Chondrocyte (in vitro differentiated cells): ENCODE measurements at regions not wholly inside any gene's neighbourhood (a gene's known extent, or its start where the extent isn't known, plus 50 kb on each side); places are given as distances from the start of the nearest gene placed in this dataset.
"Not testable (repeated sequence)": the region's sequence is repeated elsewhere in the genome, so short reads cannot be mapped to it uniquely, and the experiment has no call there.

ENCODE experiments used
- DNase-seq: peaks from one replicate; pipeline ENCODE4 v3.0.0; 2021; ENCODE audit warnings: mixed read lengths, low spot score
- H3K27ac Mint-ChIP-seq: one replicate; pipeline ENCODE4 v1.8.0; 2021; ENCODE audit warnings: mild to moderate bottlenecking, moderate library complexity, mixed read lengths; ENCODE audit not compliant: unreplicated experiment
- H3K27me3 Mint-ChIP-seq: 2 replicates; pipeline ENCODE4 v1.8.0; 2021; ENCODE audit warnings: low read depth, mixed read lengths
- H3K36me3 Mint-ChIP-seq: 2 replicates; pipeline ENCODE4 v1.8.0; 2021; ENCODE audit warnings: low read depth, mixed read lengths
- H3K4me1 Mint-ChIP-seq: 2 replicates; pipeline ENCODE4 v1.8.0; 2021; ENCODE audit warnings: low read depth, mild to moderate bottlenecking, mixed read lengths
- H3K4me3 Mint-ChIP-seq: one replicate; pipeline ENCODE4 v1.8.0; 2021; ENCODE audit warnings: mild to moderate bottlenecking, moderate library complexity, mixed read lengths; ENCODE audit not compliant: unreplicated experiment
- H3K9me3 Mint-ChIP-seq: 2 replicates; pipeline ENCODE4 v1.8.0; 2021; ENCODE audit warnings: low read depth, mixed read lengths
- CTCF ChIP-seq: fragments of 200-600 bp; sonication (generic); IDR thresholded peaks from 2 replicates; pipeline ENCODE4 v1.5.0; 2021; ENCODE audit warnings: antibody characterized with exemption, mild to moderate bottlenecking, moderate library complexity

GRCh38 chr21:32966120-32966519 lies 59.6 kb upstream of the OLIG2 start:
- no peaks in the 10 kb centered on the region for H3K4me1 Mint-ChIP-seq
- TF ChIP-seq CTCF: no peak
- DNase-seq: no peak
- no peaks in the 10 kb centered on the region for H3K9me3 Mint-ChIP-seq
- H3K27me3 Mint-ChIP-seq: peaks cover 20% of the 10 kb centered on the region
- no peak overlapping the region for H3K4me3 Mint-ChIP-seq
- H3K36me3 Mint-ChIP-seq: no peaks in the 10 kb centered on the region
- H3K27ac Mint-ChIP-seq: no peak overlapping the region

GRCh38 chr21:32968103-32968502 lies 57.6 kb upstream of the OLIG2 start:
- not testable (repeated sequence) for DNase-seq, H3K9me3 Mint-ChIP-seq, H3K36me3 Mint-ChIP-seq, H3K4me1 Mint-ChIP-seq, H3K27ac Mint-ChIP-seq, H3K4me3 Mint-ChIP-seq
- peaks cover 14% of the 10 kb centered on the region for H3K27me3 Mint-ChIP-seq

- TF ChIP-seq CTCF: no peak
- H3K4me3 Mint-ChIP-seq: no peak overlapping the region
- no peaks in the 10 kb centered on the region for H3K9me3 Mint-ChIP-seq
- no peak for DNase-seq
- H3K27ac Mint-ChIP-seq: no peak overlapping the region
- peaks cover 2% of the 10 kb centered on the region for H3K36me3 Mint-ChIP-seq
- peaks cover 42% of the 10 kb centered on the region for H3K27me3 Mint-ChIP-seq
- no peaks in the 10 kb centered on the region for H3K4me1 Mint-ChIP-seq
Measured at GRCh38 chr21:32974653-32975052, 51.1 kb upstream of the OLIG2 start.

- DNase-seq: no peak
Measured at GRCh38 chr21:32975811-32976431, 49.8 kb upstream of the OLIG2 start.

More at GRCh38 chr21:32975811-32976431, 49.8 kb upstream of the OLIG2 start:
- H3K36me3 Mint-ChIP-seq: peaks cover 2% of the 10 kb centered on the region
- H3K27me3 Mint-ChIP-seq: peaks cover 46% of the 10 kb centered on the region
- TF ChIP-seq CTCF: no peak
- no peak overlapping the region for H3K4me3 Mint-ChIP-seq
- no peak overlapping the region for H3K27ac Mint-ChIP-seq
- H3K9me3 Mint-ChIP-seq: no peaks in the 10 kb centered on the region
- no peaks in the 10 kb centered on the region for H3K4me1 Mint-ChIP-seq
